ENCODE measurements at regions not wholly inside any gene's neighbourhood (a gene's known extent, or its start where the extent isn't known, plus 50 kb on each side); places are given as distances from the start of the nearest gene placed in this dataset.

GRCh38 chr6:121837545-121838229, 402.2 kb downstream of the GJA1 start:
- DNase-seq (no peak), ATAC-seq (ENCODE audit: low read depth in 2 of 2) (no peak)
- Mint-ChIP-seq H3K4me1 (no peaks in the 10 kb centered on the region), H3K4me3 (no peak overlapping the region), H3K36me3 (no peaks in the 10 kb centered on the region), H3K27ac (no peak overlapping the region), H3K27me3 (no peaks in the 10 kb centered on the region), H3K9me3 (peaks cover 0 to 9% (median 2%) of the 10 kb centered on the region in 7 donors)
- H3K4me3 ChIP-seq (ENCODE audit: low read depth, low read length), result no peak overlapping the region
- no peaks in the 10 kb centered on the region for H3K9me3 ChIP-seq (ENCODE audit: control insufficient read depth in 2 of 2, low read length in 2 of 2)
- no peaks in the 10 kb centered on the region for H3K4me1 ChIP-seq (ENCODE audit: control insufficient read depth, insufficient read depth, low read length, poor library complexity, severe bottlenecking)
- H3K36me3 ChIP-seq (ENCODE audit: control insufficient read depth, insufficient read depth, low read length), result no peaks in the 10 kb centered on the region
- no peak overlapping the region for H3K27ac ChIP-seq (ENCODE audit: insufficient read depth, low read length, poor library complexity, severe bottlenecking)
- H3K27me3 ChIP-seq (ENCODE audit: control insufficient read depth, insufficient read depth, low read length), result no peaks in the 10 kb centered on the region

DNA sequence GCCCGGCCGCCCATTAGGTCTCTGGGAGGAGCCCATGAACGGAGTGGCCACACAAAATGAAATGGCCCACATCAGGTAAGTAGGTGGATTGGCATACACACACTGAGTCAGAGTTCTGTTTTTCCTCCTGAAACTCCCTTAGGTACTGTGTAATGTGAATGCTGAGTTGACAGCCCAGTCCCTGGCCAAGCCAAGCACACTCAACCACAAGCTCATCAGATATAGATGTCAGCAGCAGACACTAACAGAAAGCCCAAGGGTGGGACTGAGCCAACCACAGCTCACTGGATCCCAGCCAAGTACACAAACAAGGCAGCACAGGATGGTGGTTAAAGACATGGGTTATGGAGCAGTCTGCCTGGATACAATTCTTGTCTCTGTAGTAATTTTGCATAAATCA, 403.4 kb downstream of the GJA1 start:
- H3K27ac ChIP-seq (ENCODE audit: insufficient read depth, low read length, poor library complexity, severe bottlenecking), result no peak overlapping the region
- H3K36me3 ChIP-seq (ENCODE audit: control insufficient read depth, insufficient read depth, low read length), result no peaks in the 10 kb centered on the region
- Mint-ChIP-seq H3K4me3 (no peak overlapping the region), H3K9me3 (peaks cover 0 to 9% (median 0%) of the 10 kb centered on the region in 7 donors), H3K36me3 (no peaks in the 10 kb centered on the region), H3K27ac (no peak overlapping the region), H3K4me1 (no peaks in the 10 kb centered on the region), H3K27me3 (no peaks in the 10 kb centered on the region)
- no peaks in the 10 kb centered on the region for H3K27me3 ChIP-seq (ENCODE audit: control insufficient read depth, insufficient read depth, low read length)
- no peaks in the 10 kb centered on the region for H3K4me1 ChIP-seq (ENCODE audit: control insufficient read depth, insufficient read depth, low read length, poor library complexity, severe bottlenecking)
- H3K9me3 ChIP-seq (ENCODE audit: control insufficient read depth in 2 of 2, low read length in 2 of 2), result no peaks in the 10 kb centered on the region
- no peak overlapping the region for H3K4me3 ChIP-seq (ENCODE audit: low read depth, low read length)
- DNase-seq (no peak), ATAC-seq (ENCODE audit: low read depth in 2 of 2) (no peak)

- Mint-ChIP-seq H3K4me1 (no peaks in the 10 kb centered on the region), H3K4me3 (no peak overlapping the region), H3K9me3 (peaks cover 0 to 4% (median 2%) of the 10 kb centered on the region in 7 donors), H3K36me3 (no peaks in the 10 kb centered on the region), H3K27me3 (no peaks in the 10 kb centered on the region), H3K27ac (no peak overlapping the region)
- no peaks in the 10 kb centered on the region for H3K36me3 ChIP-seq (ENCODE audit: control insufficient read depth, insufficient read depth, low read length)
- H3K27me3 ChIP-seq (ENCODE audit: control insufficient read depth, insufficient read depth, low read length), result no peaks in the 10 kb centered on the region
- DNase-seq (no peak), ATAC-seq (ENCODE audit: low read depth in 2 of 2) (no peak)
- H3K9me3 ChIP-seq (ENCODE audit: control insufficient read depth in 2 of 2, low read length in 2 of 2), result no peaks in the 10 kb centered on the region
- no peaks in the 10 kb centered on the region for H3K4me1 ChIP-seq (ENCODE audit: control insufficient read depth, insufficient read depth, low read length, poor library complexity, severe bottlenecking)
- H3K27ac ChIP-seq (ENCODE audit: insufficient read depth, low read length, poor library complexity, severe bottlenecking), result no peak overlapping the region
- H3K4me3 ChIP-seq (ENCODE audit: low read depth, low read length), result no peak overlapping the region
Observed at GRCh38 chr6:121839896-121840295, 404.4 kb downstream of the GJA1 start.

- Mint-ChIP-seq H3K27ac (no peak overlapping the region), H3K27me3 (no peaks in the 10 kb centered on the region), H3K9me3 (peaks cover 0 to 3% (median 0%) of the 10 kb centered on the region in 7 donors), H3K4me1 (no peaks in the 10 kb centered on the region), H3K36me3 (no peaks in the 10 kb centered on the region), H3K4me3 (no peak overlapping the region)
- DNase-seq (no peak), ATAC-seq (ENCODE audit: low read depth in 2 of 2) (no peak)
- no peaks in the 10 kb centered on the region for H3K9me3 ChIP-seq (ENCODE audit: control insufficient read depth in 2 of 2, low read length in 2 of 2)
- H3K27ac ChIP-seq (ENCODE audit: insufficient read depth, low read length, poor library complexity, severe bottlenecking), result no peak overlapping the region
- no peak overlapping the region for H3K4me3 ChIP-seq (ENCODE audit: low read depth, low read length)
- no peaks in the 10 kb centered on the region for H3K36me3 ChIP-seq (ENCODE audit: control insufficient read depth, insufficient read depth, low read length)
- no peaks in the 10 kb centered on the region for H3K27me3 ChIP-seq (ENCODE audit: control insufficient read depth, insufficient read depth, low read length)
- no peaks in the 10 kb centered on the region for H3K4me1 ChIP-seq (ENCODE audit: control insufficient read depth, insufficient read depth, low read length, poor library complexity, severe bottlenecking)
Observed at GRCh38 chr6:121844898-121845297, 409.5 kb downstream of the GJA1 start.

- peaks cover 0 to 5% (median 0%) of the 10 kb centered on the region in 7 donors for H3K9me3 Mint-ChIP-seq
- DNase-seq, result no peak
- Histone ChIP-seq H3K9me3 (ENCODE audit: control insufficient read depth in 2 of 2, low read length in 2 of 2) (no peaks in the 10 kb centered on the region), H3K4me1 (ENCODE audit: control insufficient read depth, insufficient read depth, low read length, poor library complexity, severe bottlenecking) (no peaks in the 10 kb centered on the region), H3K27ac (ENCODE audit: insufficient read depth, low read length, poor library complexity, severe bottlenecking) (no peak overlapping the region), H3K36me3 (ENCODE audit: control insufficient read depth, insufficient read depth, low read length) (no peaks in the 10 kb centered on the region), H3K27me3 (ENCODE audit: control insufficient read depth, insufficient read depth, low read length) (no peaks in the 10 kb centered on the region), H3K4me3 (ENCODE audit: low read depth, low read length) (no peak overlapping the region)
- no peaks in the 10 kb centered on the region for H3K36me3 Mint-ChIP-seq
- H3K27me3 Mint-ChIP-seq, result no peaks in the 10 kb centered on the region
- H3K27ac Mint-ChIP-seq, result no peak overlapping the region
- no peak for ATAC-seq (ENCODE audit: low read depth in 2 of 2)
- H3K4me3 Mint-ChIP-seq, result no peak overlapping the region
- H3K4me1 Mint-ChIP-seq, result no peaks in the 10 kb centered on the region
Observed at GRCh38 chr6:121847806-121848522, 412.5 kb downstream of the GJA1 start.

- no peaks in the 10 kb centered on the region for H3K27me3 ChIP-seq (ENCODE audit: control insufficient read depth, insufficient read depth, low read length)
Observed at GRCh38 chr6:121848523-121849255, 413.2 kb downstream of the GJA1 start.

GRCh38 chr6:121849477-121849876, 414.0 kb downstream of the GJA1 start:
- no peak overlapping the region for H3K27ac Mint-ChIP-seq
- Histone ChIP-seq H3K36me3 (ENCODE audit: control insufficient read depth, insufficient read depth, low read length) (no peaks in the 10 kb centered on the region), H3K4me1 (ENCODE audit: control insufficient read depth, insufficient read depth, low read length, poor library complexity, severe bottlenecking) (no peaks in the 10 kb centered on the region), H3K27me3 (ENCODE audit: control insufficient read depth, insufficient read depth, low read length) (no peaks in the 10 kb centered on the region), H3K27ac (ENCODE audit: insufficient read depth, low read length, poor library complexity, severe bottlenecking) (no peak overlapping the region), H3K4me3 (ENCODE audit: low read depth, low read length) (no peak overlapping the region), H3K9me3 (ENCODE audit: control insufficient read depth in 2 of 2, low read length in 2 of 2) (no peaks in the 10 kb centered on the region)
- H3K9me3 Mint-ChIP-seq, result peaks cover 0 to 6% (median 0%) of the 10 kb centered on the region in 7 donors
- no peaks in the 10 kb centered on the region for H3K4me1 Mint-ChIP-seq
- no peak overlapping the region for H3K4me3 Mint-ChIP-seq
- H3K36me3 Mint-ChIP-seq, result no peaks in the 10 kb centered on the region
- DNase-seq (peak in 1 of 3 donors; percentile 9), ATAC-seq (ENCODE audit: low read depth in 2 of 2) (no peak)
- no peaks in the 10 kb centered on the region for H3K27me3 Mint-ChIP-seq

More at GRCh38 chr6:121848523-121849255, 413.2 kb downstream of the GJA1 start:
- Histone ChIP-seq H3K4me3 (ENCODE audit: low read depth, low read length) (no peak overlapping the region), H3K36me3 (ENCODE audit: control insufficient read depth, insufficient read depth, low read length) (no peaks in the 10 kb centered on the region), H3K9me3 (ENCODE audit: control insufficient read depth in 2 of 2, low read length in 2 of 2) (no peaks in the 10 kb centered on the region), H3K4me1 (ENCODE audit: control insufficient read depth, insufficient read depth, low read length, poor library complexity, severe bottlenecking) (no peaks in the 10 kb centered on the region), H3K27ac (ENCODE audit: insufficient read depth, low read length, poor library complexity, severe bottlenecking) (no peak overlapping the region)
- H3K4me1 Mint-ChIP-seq, result no peaks in the 10 kb centered on the region
- H3K9me3 Mint-ChIP-seq, result peaks cover 0 to 5% (median 0%) of the 10 kb centered on the region in 7 donors
- DNase-seq (no peak), ATAC-seq (ENCODE audit: low read depth in 2 of 2) (no peak)
- H3K36me3 Mint-ChIP-seq, result no peaks in the 10 kb centered on the region
- no peak overlapping the region for H3K27ac Mint-ChIP-seq
- H3K4me3 Mint-ChIP-seq, result no peak overlapping the region
- H3K27me3 Mint-ChIP-seq, result no peaks in the 10 kb centered on the region

All from CD4-positive, CD25-positive, alpha-beta regulatory T cell (primary cell).